ENCODE measurements at regions not wholly inside any gene's neighbourhood (a gene's known extent, or its start where the extent isn't known, plus 50 kb on each side); places are given as distances from the start of the nearest gene placed in this dataset.

- DNase-seq: no peak
These were observed 168.6 kb downstream of the ADAMTS15 start for GRCh38 chr11:130617001-130617400.

GRCh38 chr11:130620548-130620947, 172.1 kb downstream of the ADAMTS15 start:
- DNase-seq: no peak

GRCh38 chr11:130622141-130622542, 173.7 kb downstream of the ADAMTS15 start:
- no peak for DNase-seq

GRCh38 chr11:130623670-130624668, 175.5 kb downstream of the ADAMTS15 start:
- DNase-seq: no peak

- DNase-seq: no peak
These were observed 176.6 kb downstream of the ADAMTS15 start for GRCh38 chr11:130624971-130625544.

GRCh38 chr11:130625578-130626306, 177.3 kb downstream of the ADAMTS15 start:
- no peak for DNase-seq

GRCh38 chr11:130629039-130629438, 180.6 kb downstream of the ADAMTS15 start:
- DNase-seq: no peak

GRCh38 chr11:130631119-130631518, 182.7 kb downstream of the ADAMTS15 start:
- no peak for DNase-seq

- no peak for DNase-seq
These were observed 185.0 kb downstream of the ADAMTS15 start for GRCh38 chr11:130633466-130633865.

GRCh38 chr11:130634186-130634585, 185.7 kb downstream of the ADAMTS15 start:
- DNase-seq: no peak

GRCh38 chr11:130634961-130635473, 186.6 kb downstream of the ADAMTS15 start:
- no peak for DNase-seq

- no peak for DNase-seq
These were observed 187.6 kb downstream of the ADAMTS15 start for GRCh38 chr11:130635937-130636630.

- DNase-seq: no peak
These were observed 188.4 kb downstream of the ADAMTS15 start for GRCh38 chr11:130636722-130637464.

- no peak for DNase-seq
These were observed 189.1 kb downstream of the ADAMTS15 start for GRCh38 chr11:130637566-130637965.

GRCh38 chr11:130638033-130638432, 189.6 kb downstream of the ADAMTS15 start:
- DNase-seq: no peak

- no peak for DNase-seq
These were observed 190.2 kb downstream of the ADAMTS15 start for GRCh38 chr11:130638624-130639023.

GRCh38 chr11:130639369-130639768, 190.9 kb downstream of the ADAMTS15 start:
- no peak for DNase-seq

- no peak for DNase-seq
These were observed 192.1 kb downstream of the ADAMTS15 start for GRCh38 chr11:130640526-130640925.

GRCh38 chr11:130641876-130642275, 193.4 kb downstream of the ADAMTS15 start:
- DNase-seq: no peak

GRCh38 chr11:130642994-130643393, 194.5 kb downstream of the ADAMTS15 start:
- no peak for DNase-seq

- no peak for DNase-seq
These were observed 195.7 kb downstream of the ADAMTS15 start for GRCh38 chr11:130644187-130644586.
